ENCODE measurements at regions not wholly inside any gene's neighbourhood (a gene's known extent, or its start where the extent isn't known, plus 50 kb on each side); places are given as distances from the start of the nearest gene placed in this dataset.

DNA sequence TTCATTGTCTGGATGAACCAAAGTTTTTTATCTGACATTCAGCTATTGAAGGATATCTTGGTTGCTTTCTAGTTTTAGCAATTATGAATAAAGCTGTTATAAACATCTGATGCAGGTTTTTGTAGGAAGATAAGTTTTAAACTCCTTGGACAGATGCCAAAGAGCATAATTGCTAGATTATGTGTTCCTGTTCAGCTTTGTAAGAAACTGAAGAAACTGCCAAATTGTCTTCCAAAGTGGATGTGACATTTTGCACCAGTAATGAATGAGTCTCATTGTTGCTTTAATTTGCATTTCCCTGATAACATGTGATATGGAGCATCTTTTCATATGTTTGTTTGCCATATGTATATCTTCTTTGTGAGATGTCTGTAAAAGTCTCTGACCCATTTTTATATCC lies 239.9 kb upstream of the TTC14 start:
- H3K4me3 ChIP-seq, result no peak overlapping the region
- FAIRE-seq (no peak), ATAC-seq (no peak), DNase-seq (ENCODE audit: low read depth in 1 of 2, low spot score in 1 of 2) (no peak)
- TF ChIP-seq HDAC2 (IDR thresholded peaks at IDR 0.05), result no peak
- TF ChIP-seq, protein P1, sequence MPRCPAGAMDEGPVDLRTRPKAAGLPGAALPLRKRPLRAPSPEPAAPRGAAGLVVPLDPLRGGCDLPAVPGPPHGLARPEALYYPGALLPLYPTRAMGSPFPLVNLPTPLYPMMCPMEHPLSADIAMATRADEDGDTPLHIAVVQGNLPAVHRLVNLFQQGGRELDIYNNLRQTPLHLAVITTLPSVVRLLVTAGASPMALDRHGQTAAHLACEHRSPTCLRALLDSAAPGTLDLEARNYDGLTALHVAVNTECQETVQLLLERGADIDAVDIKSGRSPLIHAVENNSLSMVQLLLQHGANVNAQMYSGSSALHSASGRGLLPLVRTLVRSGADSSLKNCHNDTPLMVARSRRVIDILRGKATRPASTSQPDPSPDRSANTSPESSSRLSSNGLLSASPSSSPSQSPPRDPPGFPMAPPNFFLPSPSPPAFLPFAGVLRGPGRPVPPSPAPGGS (IDR thresholded peaks at IDR 0.05), result no peak
- no peak for TF ChIP-seq FOXS1 (CRISPR knock-in tag; IDR thresholded peaks at IDR 0.05)
- TF ChIP-seq, protein P2, sequence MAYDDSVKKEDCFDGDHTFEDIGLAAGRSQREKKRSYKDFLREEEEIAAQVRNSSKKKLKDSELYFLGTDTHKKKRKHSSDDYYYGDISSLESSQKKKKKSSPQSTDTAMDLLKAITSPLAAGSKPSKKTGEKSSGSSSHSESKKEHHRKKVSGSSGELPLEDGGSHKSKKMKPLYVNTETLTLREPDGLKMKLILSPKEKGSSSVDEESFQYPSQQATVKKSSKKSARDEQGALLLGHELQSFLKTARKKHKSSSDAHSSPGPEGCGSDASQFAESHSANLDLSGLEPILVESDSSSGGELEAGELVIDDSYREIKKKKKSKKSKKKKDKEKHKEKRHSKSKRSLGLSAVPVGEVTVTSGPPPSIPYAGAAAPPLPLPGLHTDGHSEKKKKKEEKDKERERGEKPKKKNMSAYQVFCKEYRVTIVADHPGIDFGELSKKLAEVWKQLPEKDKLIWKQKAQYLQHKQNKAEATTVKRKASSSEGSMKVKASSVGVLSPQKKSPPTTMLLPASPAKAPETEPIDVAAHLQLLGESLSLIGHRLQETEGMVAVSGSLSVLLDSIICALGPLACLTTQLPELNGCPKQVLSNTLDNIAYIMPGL (CRISPR knock-in tag; IDR thresholded peaks at IDR 0.05; ENCODE audit: borderline replicate concordance), result no peak
- TF ChIP-seq POLR2A (IDR thresholded peaks at IDR 0.05; ENCODE audit: low read length), result no peak
- TF ChIP-seq FOSB (CRISPR knock-in tag; IDR thresholded peaks at IDR 0.05), result no peak
- TF ChIP-seq RFX5 (IDR thresholded peaks at IDR 0.05), result no peak
- TF ChIP-seq NPAS2 (CRISPR knock-in tag; IDR thresholded peaks at IDR 0.05; ENCODE audit: borderline replicate concordance), result no peak
- no peak for TF ChIP-seq SREBF2 (IDR thresholded peaks at IDR 0.05)
- TF ChIP-seq EHF (CRISPR knock-in tag; IDR thresholded peaks at IDR 0.05), result no peak
- no peak for TF ChIP-seq GATA3 (IDR thresholded peaks at IDR 0.05; ENCODE audit: borderline replicate concordance)
- TF ChIP-seq ESRRA (IDR thresholded peaks at IDR 0.05; ENCODE audit: borderline replicate concordance, low read length), result no peak
- no peak for TF ChIP-seq TFCP2L1 (CRISPR knock-in tag; IDR thresholded peaks at IDR 0.05)
- no peak for TF ChIP-seq JUNB (IDR thresholded peaks at IDR 0.05)
- TF ChIP-seq, protein P3, sequence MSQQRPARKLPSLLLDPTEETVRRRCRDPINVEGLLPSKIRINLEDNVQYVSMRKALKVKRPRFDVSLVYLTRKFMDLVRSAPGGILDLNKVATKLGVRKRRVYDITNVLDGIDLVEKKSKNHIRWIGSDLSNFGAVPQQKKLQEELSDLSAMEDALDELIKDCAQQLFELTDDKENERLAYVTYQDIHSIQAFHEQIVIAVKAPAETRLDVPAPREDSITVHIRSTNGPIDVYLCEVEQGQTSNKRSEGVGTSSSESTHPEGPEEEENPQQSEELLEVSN (IDR thresholded peaks at IDR 0.05; ENCODE audit: borderline replicate concordance, low read depth), result no peak
- TF ChIP-seq, protein P4, sequence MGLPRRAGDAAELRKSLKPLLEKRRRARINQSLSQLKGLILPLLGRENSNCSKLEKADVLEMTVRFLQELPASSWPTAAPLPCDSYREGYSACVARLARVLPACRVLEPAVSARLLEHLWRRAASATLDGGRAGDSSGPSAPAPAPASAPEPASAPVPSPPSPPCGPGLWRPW (IDR thresholded peaks at IDR 0.05), result no peak
- TF ChIP-seq TP53 (CRISPR knock-in tag; IDR thresholded peaks at IDR 0.05), result no peak
- no peak overlapping the region for H3K27ac ChIP-seq
- CTCF ChIA-PET, result no interaction called here
- H3K9me3 ChIP-seq, result no peaks in the 10 kb centered on the region
- H3K4me2 ChIP-seq, result no peak overlapping the region
- H3K4me1 ChIP-seq, result no peaks in the 10 kb centered on the region
- POLR2A ChIA-PET, result no interaction called here

DNA sequence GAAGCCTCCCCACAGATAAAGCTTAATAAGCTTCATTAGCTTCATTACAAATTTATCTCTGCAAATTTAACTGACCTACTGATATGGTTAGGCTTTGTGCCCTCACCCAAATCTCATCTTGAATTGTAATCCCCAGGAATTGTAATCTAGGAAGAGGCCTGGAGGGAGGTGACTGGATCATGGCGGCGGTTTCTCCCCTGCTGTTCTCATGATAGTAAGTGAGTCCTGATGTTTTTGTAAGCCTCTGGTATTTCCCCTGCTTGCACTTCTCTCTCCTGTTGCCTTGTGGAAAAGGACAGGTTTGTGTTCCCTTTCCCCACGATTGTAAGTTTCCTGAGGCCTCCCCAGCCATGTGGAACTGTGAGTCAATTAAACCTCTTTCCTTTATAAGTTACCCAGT lies 226.1 kb upstream of the TTC14 start:
- FAIRE-seq, result no peak
- WGBS (ENCODE audit: missing lambda C conversion rate), result 5% methylated on average over 3 of the region's 3 CpGs
- Histone ChIP-seq H3K4me1 (no peaks in the 10 kb centered on the region), H3K4me2 (no peak overlapping the region), H3K27ac (no peak overlapping the region), H3K4me3 (no peak overlapping the region), H3K9me3 (no peaks in the 10 kb centered on the region)
- no peak for DNase-seq (ENCODE audit: low read depth in 1 of 2, low spot score in 1 of 2)
- TF ChIP-seq ZSCAN20 (CRISPR knock-in tag; IDR thresholded peaks at IDR 0.05) (no peak), RARB (CRISPR knock-in tag; IDR thresholded peaks at IDR 0.05) (no peak), SMC3 (IDR thresholded peaks at IDR 0.05) (no peak), NR3C1 (IDR thresholded peaks at IDR 0.05) (no peak), GATA3 (IDR thresholded peaks at IDR 0.05; ENCODE audit: borderline replicate concordance) (no peak), EHF (CRISPR knock-in tag; IDR thresholded peaks at IDR 0.05) (no peak), EHMT2 (IDR thresholded peaks at IDR 0.05; ENCODE audit: low read depth) (no peak), HEYL (CRISPR knock-in tag; IDR thresholded peaks at IDR 0.05) (no peak), EP300 (IDR thresholded peaks at IDR 0.05) (no peak), CHD2 (IDR thresholded peaks at IDR 0.05; ENCODE audit: low read length, partially characterized antibody) (no peak), RCOR1 (IDR thresholded peaks at IDR 0.05; ENCODE audit: low read depth, low read length) (no peak), FOSB (CRISPR knock-in tag; IDR thresholded peaks at IDR 0.05) (no peak), RAD21 (conservative IDR thresholded peaks at IDR 0.05 in 1 of 2, IDR thresholded peaks at IDR 0.05 in 1 of 2) (no peak), RFX5 (IDR thresholded peaks at IDR 0.05) (no peak)
- TF ChIP-seq, protein P3 (IDR thresholded peaks at IDR 0.05; ENCODE audit: borderline replicate concordance, low read depth), result no peak
- no peak for ATAC-seq
- CTCF ChIA-PET, result no interaction called here
- POLR2A ChIA-PET, result no interaction called here
